Activated B cell treated with CpG ODN at 0.5 μM for 24 hours (primary cell): ENCODE measurements at regions not wholly inside any gene's neighbourhood (a gene's known extent, or its start where the extent isn't known, plus 50 kb on each side); places are given as distances from the start of the nearest gene placed in this dataset.

ENCODE experiments used
- ATAC-seq: fragments of 200-7000 bp; cut with Tn5 transposase; one replicate; pipeline ENCODE4 v1.10.0; 2021; ENCODE audit warnings: low read depth, mild to moderate bottlenecking, moderate library complexity
- CTCF ChIA-PET: fragments of 350-600 bp; sonication (Branson Sonifier 250); formaldehyde crosslinking; loops from one replicate; lab custom pipeline; 2021; ENCODE audit warnings: antibody characterized with exemption; lab: Charles Lee
- POLR2A ChIA-PET: fragments of 350-600 bp; sonication (Branson Sonifier 250); formaldehyde crosslinking; loops from one replicate; lab custom pipeline; 2021; ENCODE audit warnings: antibody characterized with exemption; lab: Charles Lee
- DNase-seq: peaks from one replicate; pipeline ENCODE4 v3.0.0; 2022
- H3K27ac Mint-ChIP-seq: one replicate; pipeline ENCODE4 v1.8.0; 2020; ENCODE audit warnings: mixed read lengths
- H3K27me3 Mint-ChIP-seq: one replicate; pipeline ENCODE4 v1.8.0; 2021; ENCODE audit warnings: mixed read lengths
- H3K36me3 Mint-ChIP-seq: one replicate; pipeline ENCODE4 v1.8.0; 2021; ENCODE audit warnings: low read depth, mixed read lengths
- H3K4me1 Mint-ChIP-seq: one replicate; pipeline ENCODE4 v1.8.0; 2021; ENCODE audit warnings: mixed read lengths
- H3K4me3 Mint-ChIP-seq: one replicate; pipeline ENCODE4 v1.8.0; 2020; ENCODE audit warnings: mild to moderate bottlenecking, mixed read lengths
- H3K9me3 Mint-ChIP-seq: one replicate; pipeline ENCODE4 v1.8.0; 2020; ENCODE audit warnings: mixed read lengths
- intact Hi-C: fragments of 100-400 bp; cut with micrococcal nuclease; formaldehyde crosslinking; loops from one replicate; pipeline ENCODE4 v1.15.1; 2024
- TF ChIP-seq, protein P1 (sequence below): fragments of 200-600 bp; IDR thresholded peaks from one replicate; pipeline ENCODE4 v1.8.0; 2022; ENCODE audit warnings: antibody characterized with exemption, mild to moderate bottlenecking

DNA sequence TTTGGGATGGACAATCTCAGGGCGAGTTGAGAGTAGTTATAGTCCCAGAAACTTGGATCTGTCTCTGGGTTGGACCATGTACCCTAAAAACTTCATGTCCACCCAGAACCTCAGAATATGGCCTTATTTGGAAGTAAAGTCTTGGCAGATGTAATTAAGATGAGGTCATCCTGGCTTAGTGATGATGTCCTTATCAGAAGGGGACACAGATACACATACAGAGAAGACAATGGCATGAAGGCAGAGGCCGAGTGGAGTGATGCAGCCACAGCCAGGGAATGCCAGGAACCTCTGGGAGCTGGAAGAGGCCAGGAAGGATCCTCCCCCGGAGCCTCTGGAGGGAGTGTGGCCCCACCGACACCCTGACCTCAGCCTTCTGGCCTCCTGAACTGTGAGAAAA lies 61.2 kb upstream of the STX18 start:
- H3K9me3 Mint-ChIP-seq = no peaks in the 10 kb centered on the region
- ChIA-PET CTCF (no interaction called here), POLR2A (no interaction called here)
- H3K4me3 Mint-ChIP-seq = no peak overlapping the region
- H3K27me3 Mint-ChIP-seq = no peaks in the 10 kb centered on the region
- no peak overlapping the region for H3K27ac Mint-ChIP-seq
- no peaks in the 10 kb centered on the region for H3K36me3 Mint-ChIP-seq
- DNase-seq = no peak
- no peak for ATAC-seq
- H3K4me1 Mint-ChIP-seq = no peaks in the 10 kb centered on the region
- intact Hi-C loops = no loop called here
- TF ChIP-seq, protein P1, sequence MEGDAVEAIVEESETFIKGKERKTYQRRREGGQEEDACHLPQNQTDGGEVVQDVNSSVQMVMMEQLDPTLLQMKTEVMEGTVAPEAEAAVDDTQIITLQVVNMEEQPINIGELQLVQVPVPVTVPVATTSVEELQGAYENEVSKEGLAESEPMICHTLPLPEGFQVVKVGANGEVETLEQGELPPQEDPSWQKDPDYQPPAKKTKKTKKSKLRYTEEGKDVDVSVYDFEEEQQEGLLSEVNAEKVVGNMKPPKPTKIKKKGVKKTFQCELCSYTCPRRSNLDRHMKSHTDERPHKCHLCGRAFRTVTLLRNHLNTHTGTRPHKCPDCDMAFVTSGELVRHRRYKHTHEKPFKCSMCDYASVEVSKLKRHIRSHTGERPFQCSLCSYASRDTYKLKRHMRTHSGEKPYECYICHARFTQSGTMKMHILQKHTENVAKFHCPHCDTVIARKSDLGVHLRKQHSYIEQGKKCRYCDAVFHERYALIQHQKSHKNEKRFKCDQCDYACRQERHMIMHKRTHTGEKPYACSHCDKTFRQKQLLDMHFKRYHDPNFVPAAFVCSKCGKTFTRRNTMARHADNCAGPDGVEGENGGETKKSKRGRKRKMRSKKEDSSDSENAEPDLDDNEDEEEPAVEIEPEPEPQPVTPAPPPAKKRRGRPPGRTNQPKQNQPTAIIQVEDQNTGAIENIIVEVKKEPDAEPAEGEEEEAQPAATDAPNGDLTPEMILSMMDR = no peak

DNA sequence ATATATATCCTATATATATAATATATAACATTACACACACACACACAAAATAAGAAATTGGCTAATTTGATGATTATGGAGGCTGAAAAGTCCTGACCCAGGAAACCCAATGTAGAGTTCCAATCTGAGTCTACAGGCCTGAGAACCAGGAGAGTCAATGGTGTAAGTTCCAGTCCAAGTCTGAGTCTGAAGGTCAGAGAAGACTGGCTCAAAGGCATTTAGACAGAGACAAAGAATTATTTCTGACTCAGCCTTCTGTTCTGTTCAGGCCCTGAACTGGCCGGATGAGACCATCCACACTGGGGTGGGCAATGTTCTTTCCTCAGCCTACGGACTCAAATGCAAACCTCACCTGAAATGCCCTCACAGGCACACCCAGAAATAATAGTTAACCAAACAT lies 60.6 kb upstream of the STX18 start:
- H3K36me3 Mint-ChIP-seq = no peaks in the 10 kb centered on the region
- H3K9me3 Mint-ChIP-seq = no peaks in the 10 kb centered on the region
- no peaks in the 10 kb centered on the region for H3K4me1 Mint-ChIP-seq
- ChIA-PET POLR2A (no interaction called here), CTCF (no interaction called here)
- no peak overlapping the region for H3K4me3 Mint-ChIP-seq
- DNase-seq (no peak), ATAC-seq (no peak)
- H3K27me3 Mint-ChIP-seq = no peaks in the 10 kb centered on the region
- H3K27ac Mint-ChIP-seq = no peak overlapping the region
- TF ChIP-seq, protein P1 = no peak
- intact Hi-C loops = no loop called here

DNA sequence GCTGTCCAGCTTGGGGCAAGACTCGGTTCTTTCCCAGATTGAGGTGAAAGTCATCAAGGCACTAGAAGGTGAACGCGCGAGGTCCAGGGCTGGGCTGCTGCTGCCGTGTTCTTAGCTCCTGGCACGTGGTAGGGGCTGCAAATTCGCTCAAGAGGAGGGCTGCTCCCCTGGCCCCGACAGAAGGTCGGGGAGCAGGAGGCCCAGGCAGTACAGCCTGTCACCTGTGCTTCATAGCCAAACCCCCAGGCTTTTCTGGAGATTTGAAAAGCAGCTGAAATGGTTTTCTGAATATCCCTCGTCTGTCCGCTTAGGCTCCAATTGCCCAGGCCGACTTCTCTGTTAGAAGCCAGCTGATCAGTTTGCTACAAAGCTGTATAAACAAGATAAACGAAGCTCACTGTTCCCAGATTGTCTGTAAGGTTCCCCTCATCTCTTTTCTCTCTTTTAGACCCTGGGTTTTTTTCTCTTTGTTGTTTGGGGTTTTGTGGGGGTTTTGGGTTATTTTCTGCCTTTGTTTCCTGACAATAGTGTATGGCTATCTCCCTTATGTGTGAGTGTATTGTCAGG lies 60.0 kb upstream of the STX18 start:
- no peak for ATAC-seq
- CTCF ChIA-PET = no interaction called here
- Mint-ChIP-seq H3K4me3 (no peak overlapping the region), H3K9me3 (no peaks in the 10 kb centered on the region), H3K27me3 (no peaks in the 10 kb centered on the region), H3K4me1 (no peaks in the 10 kb centered on the region), H3K27ac (no peak overlapping the region), H3K36me3 (no peaks in the 10 kb centered on the region)
- TF ChIP-seq, protein P1 = no peak
- DNase-seq = no peak
- POLR2A ChIA-PET = no interaction called here
- intact Hi-C loops = no loop called here

DNA sequence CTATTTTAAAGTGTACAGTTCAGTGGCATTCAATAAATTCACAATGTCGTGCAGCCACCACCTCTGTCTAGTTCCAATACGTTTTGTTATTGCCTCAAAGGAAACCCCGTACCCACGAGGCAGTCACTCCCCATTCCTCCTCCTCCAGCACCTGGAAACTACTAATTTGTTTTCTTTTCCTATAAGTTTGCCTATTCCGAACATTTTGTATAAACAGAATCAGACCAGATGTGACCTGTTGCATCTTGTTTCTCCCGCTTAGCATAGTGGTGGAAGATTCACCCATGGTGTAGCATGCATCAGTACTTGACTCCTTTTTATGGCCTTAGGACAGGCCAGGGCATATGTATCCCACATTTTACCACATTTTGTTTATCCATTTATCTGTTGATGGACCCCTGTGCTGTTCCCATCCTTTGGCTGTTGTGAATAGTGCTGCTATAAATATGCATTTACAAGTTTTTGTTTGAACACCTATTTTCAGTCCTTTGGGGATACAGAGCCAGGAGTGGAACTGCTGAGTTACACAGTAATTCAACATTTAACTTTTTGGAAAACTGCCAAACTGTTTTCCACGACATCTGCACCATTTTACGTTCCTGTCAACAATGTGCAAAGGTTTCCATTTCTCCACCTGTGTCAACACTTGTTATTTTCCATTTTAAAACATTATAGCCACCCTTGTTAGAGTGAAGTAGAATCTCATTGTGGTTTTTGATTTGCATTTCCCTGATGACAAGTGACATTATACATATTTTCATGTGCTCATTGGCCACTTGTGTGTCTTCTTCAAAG lies 57.8 kb upstream of the STX18 start:
- Mint-ChIP-seq H3K36me3 (peaks cover 15% of the 10 kb centered on the region), H3K27me3 (no peaks in the 10 kb centered on the region), H3K4me1 (no peaks in the 10 kb centered on the region), H3K27ac (no peak overlapping the region), H3K4me3 (no peak overlapping the region), H3K9me3 (peaks cover 8% of the 10 kb centered on the region)
- DNase-seq (no peak), ATAC-seq (no peak)
- ChIA-PET CTCF (no interaction called here), POLR2A (no interaction called here)
- TF ChIP-seq, protein P1 = no peak
- intact Hi-C loops = no loop called here

DNA sequence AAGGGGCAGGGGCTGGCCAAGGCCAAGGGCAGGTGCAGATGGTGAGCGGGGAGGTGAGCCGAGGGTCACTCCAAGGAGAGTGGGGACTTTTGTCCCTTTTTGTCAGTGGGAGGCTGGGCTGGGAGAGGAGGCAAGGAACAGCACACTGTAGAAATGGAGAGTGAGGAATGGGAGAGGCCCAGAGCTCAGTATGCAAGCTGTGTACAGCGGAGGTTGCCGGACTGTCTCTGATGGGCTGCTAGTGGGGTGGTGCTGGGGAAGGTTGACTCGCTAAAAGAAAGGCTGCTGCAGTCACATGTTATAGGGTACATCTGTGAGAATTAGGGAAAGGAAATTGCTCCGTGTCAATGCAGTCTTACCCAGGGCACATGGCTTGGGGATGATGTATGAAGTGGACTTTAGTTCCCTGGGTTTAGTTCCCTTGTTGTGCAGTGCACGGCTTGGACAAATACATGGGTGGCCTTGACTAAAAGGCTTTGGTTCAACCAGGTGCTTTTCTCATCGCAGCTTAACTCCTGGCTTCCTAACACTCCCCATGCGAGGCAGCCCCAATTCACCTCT lies 57.1 kb upstream of the STX18 start:
- Mint-ChIP-seq H3K36me3 (peaks cover 17% of the 10 kb centered on the region), H3K27ac (no peak overlapping the region), H3K4me3 (no peak overlapping the region), H3K4me1 (no peaks in the 10 kb centered on the region), H3K27me3 (no peaks in the 10 kb centered on the region), H3K9me3 (peaks cover 11% of the 10 kb centered on the region)
- no peak for ATAC-seq
- intact Hi-C loops = no loop called here
- DNase-seq = no peak
- POLR2A ChIA-PET = no interaction called here
- CTCF ChIA-PET = no interaction called here
- TF ChIP-seq, protein P1 = no peak
